Omental fat pad (tissue), 3 donors: ENCODE measurements at regions not wholly inside any gene's neighbourhood (a gene's known extent, or its start where the extent isn't known, plus 50 kb on each side); places are given as distances from the start of the nearest gene placed in this dataset.

Experiments
- ATAC-seq: fragments of 150-250 bp; one replicate; pipeline ENCODE4 v1.9.1; 2016; ENCODE audit warnings: mild to moderate bottlenecking, moderate library complexity; ENCODE audit not compliant: low FRiP score
- DNase-seq: peaks from one replicate; pipeline ENCODE4 v3.0.0-alpha.2; 2019; ENCODE audit warnings: low spot score
- CTCF ChIP-seq, 3 donors: fragments of 450-650 bp; IDR thresholded peaks; one replicate each; pipeline ENCODE4 v1.5.1; 2016 to 2017; ENCODE audit warnings: antibody characterized with exemption in 3 of 3, mild to moderate bottlenecking in 3 of 3, moderate library complexity in 2 of 3

- no peak for ATAC-seq
- no peak for TF ChIP-seq CTCF (IDR thresholded peaks at IDR 0.05)
- DNase-seq = no peak
These were observed 88.6 kb upstream of the MBNL2 start for GRCh38 chr13:97133554-97133953.

GRCh38 chr13:97133955-97134354 is 88.2 kb upstream of the MBNL2 start:
- ATAC-seq (no peak), DNase-seq (no peak)
- TF ChIP-seq CTCF (IDR thresholded peaks at IDR 0.05) = no peak

- ATAC-seq (no peak), DNase-seq (no peak)
- TF ChIP-seq CTCF (IDR thresholded peaks at IDR 0.05) = no peak
These were observed 87.6 kb upstream of the MBNL2 start for GRCh38 chr13:97134364-97135095.

- DNase-seq = no peak
- TF ChIP-seq CTCF (IDR thresholded peaks at IDR 0.05) = no peak
These were observed 86.2 kb upstream of the MBNL2 start for GRCh38 chr13:97135883-97136282.

GRCh38 chr13:97136418-97136817 is 85.7 kb upstream of the MBNL2 start:
- ATAC-seq = no peak
- DNase-seq = no peak
- TF ChIP-seq CTCF (IDR thresholded peaks at IDR 0.05) = no peak

More at GRCh38 chr13:97135883-97136282, 86.2 kb upstream of the MBNL2 start:
- no peak for ATAC-seq

- TF ChIP-seq CTCF (IDR thresholded peaks at IDR 0.05) = no peak
- DNase-seq (no peak), ATAC-seq (no peak)
These were observed 82.4 kb upstream of the MBNL2 start for GRCh38 chr13:97139691-97140090.

GRCh38 chr13:97140131-97140530 is 82.0 kb upstream of the MBNL2 start:
- no peak for DNase-seq
- TF ChIP-seq CTCF (IDR thresholded peaks at IDR 0.05) = no peak
- ATAC-seq = no peak
